NT2/D1 (cell line): ENCODE measurements at regions not wholly inside any gene's neighbourhood (a gene's known extent, or its start where the extent isn't known, plus 50 kb on each side); places are given as distances from the start of the nearest gene placed in this dataset.

Experiments used
- DNase-seq: peaks from one replicate; pipeline ENCODE4 v3.0.0-alpha.2; 2011; ENCODE audit warnings: low read depth, low spot score
- H3K27me3 ChIP-seq: 2 replicates; pipeline ENCODE4 v1.6.0; 2011; ENCODE audit warnings: mild to moderate bottlenecking; ENCODE audit not compliant: insufficient read length, insufficient read depth
- H3K36me3 ChIP-seq: 2 replicates; pipeline ENCODE4 v1.6.1; 2011; ENCODE audit warnings: mild to moderate bottlenecking, low read length, mixed read lengths; ENCODE audit not compliant: insufficient read depth, insufficient read length
- H3K4me1 ChIP-seq: 2 replicates; pipeline ENCODE4 v1.5.1; 2011; ENCODE audit not compliant: insufficient read depth, insufficient read length
- H3K4me3 ChIP-seq: 2 replicates; pipeline ENCODE4 v1.5.1; 2011; ENCODE audit warnings: low read depth; ENCODE audit not compliant: insufficient read length
- H3K9ac ChIP-seq: 2 replicates; pipeline ENCODE4 v1.6.0; 2011; ENCODE audit warnings: low read depth; ENCODE audit not compliant: insufficient read length
- H3K9me3 ChIP-seq: 2 replicates; pipeline ENCODE4 v1.5.1; 2011; ENCODE audit warnings: mild to moderate bottlenecking, low read length; ENCODE audit not compliant: insufficient read depth
- SUZ12 ChIP-seq: IDR thresholded peaks from 2 replicates; pipeline ENCODE4 v1.6.1; 2011; ENCODE audit not compliant: insufficient read length, insufficient read depth; ENCODE audit errors: extremely low read depth
- YY1 ChIP-seq: IDR thresholded peaks from 2 replicates; pipeline ENCODE4 v1.6.1; 2011; ENCODE audit not compliant: insufficient read length, insufficient read depth
- ZNF274 ChIP-seq: IDR thresholded peaks from 2 replicates; pipeline ENCODE4 v1.6.1; 2011; ENCODE audit warnings: mild to moderate bottlenecking, low read depth, low read length

DNA sequence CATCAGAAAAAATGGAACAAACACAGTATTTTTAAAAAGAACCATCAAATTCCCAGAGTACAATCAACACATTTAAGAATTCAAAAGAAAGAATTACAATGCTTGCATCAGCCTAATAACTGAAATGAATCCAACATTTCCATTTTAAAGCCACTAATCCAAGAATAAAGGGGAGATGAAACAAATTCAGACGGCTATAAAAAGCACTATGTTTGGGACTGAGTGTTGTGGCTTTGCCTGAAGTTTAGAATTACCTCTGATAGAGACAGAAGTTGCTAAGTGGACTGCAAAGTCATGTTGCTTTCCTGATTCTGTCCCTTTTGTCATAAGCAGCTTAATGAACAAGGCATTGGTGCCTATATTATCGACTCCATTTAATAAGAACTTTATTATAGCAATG lies 135.4 kb upstream of the RGMB start:
- Histone ChIP-seq H3K27me3 (no peaks in the 10 kb centered on the region), H3K4me1 (no peaks in the 10 kb centered on the region), H3K9ac (no peak overlapping the region), H3K4me3 (no peak overlapping the region), H3K36me3 (no peaks in the 10 kb centered on the region), H3K9me3 (no peaks in the 10 kb centered on the region)
- TF ChIP-seq YY1 (no peak), ZNF274 (no peak), SUZ12 (no peak)
- no peak for DNase-seq

DNA sequence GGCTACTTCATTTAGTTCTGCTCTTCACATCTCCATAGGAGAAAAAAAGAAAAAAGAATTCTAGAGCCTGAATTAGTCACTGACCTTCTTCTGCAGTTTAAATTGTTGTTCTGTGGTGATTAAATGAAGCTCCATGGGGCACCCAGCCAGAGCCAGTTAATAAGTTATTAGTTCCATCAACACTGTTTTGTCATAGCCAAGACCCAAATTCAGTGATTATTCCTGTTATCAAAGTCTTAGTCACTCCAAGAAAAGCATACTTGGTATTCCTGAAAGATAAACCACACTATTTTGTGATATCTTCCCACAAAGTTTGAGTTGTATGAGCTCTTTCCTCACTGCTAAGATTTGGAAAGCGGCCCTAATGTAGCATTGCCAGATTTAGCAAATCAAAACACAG lies 134.8 kb upstream of the RGMB start:
- no peaks in the 10 kb centered on the region for H3K4me1 ChIP-seq
- no peak for DNase-seq
- H3K4me3 ChIP-seq = no peak overlapping the region
- no peak overlapping the region for H3K9ac ChIP-seq
- no peaks in the 10 kb centered on the region for H3K9me3 ChIP-seq
- H3K27me3 ChIP-seq = no peaks in the 10 kb centered on the region
- H3K36me3 ChIP-seq = no peaks in the 10 kb centered on the region
- no peak for TF ChIP-seq YY1
- TF ChIP-seq ZNF274 = no peak
- no peak for TF ChIP-seq SUZ12

DNA sequence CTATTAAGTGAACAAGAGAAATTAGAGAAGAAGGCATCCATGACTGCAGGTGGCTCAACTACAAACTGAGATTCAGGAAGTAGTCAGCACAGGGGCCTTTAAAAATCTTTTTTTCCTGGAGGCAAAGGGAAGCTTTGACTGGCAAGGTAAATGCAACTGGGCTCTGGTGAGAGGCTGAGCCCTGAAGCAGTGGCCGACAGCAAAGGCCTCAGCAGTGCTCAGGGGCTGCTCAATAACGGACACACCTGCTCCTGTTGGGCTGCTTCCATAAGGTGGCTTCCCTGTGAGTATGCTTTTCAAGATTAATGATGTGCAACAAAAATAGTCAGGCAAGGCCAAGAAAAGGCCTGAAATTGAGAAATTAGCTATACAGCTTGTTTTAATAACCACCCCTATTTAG lies 134.2 kb upstream of the RGMB start:
- Histone ChIP-seq H3K36me3 (no peaks in the 10 kb centered on the region), H3K27me3 (no peaks in the 10 kb centered on the region), H3K9me3 (no peaks in the 10 kb centered on the region), H3K4me3 (no peak overlapping the region), H3K4me1 (no peaks in the 10 kb centered on the region), H3K9ac (no peak overlapping the region)
- DNase-seq = no peak
- TF ChIP-seq SUZ12 (no peak), ZNF274 (no peak), YY1 (no peak)

DNA sequence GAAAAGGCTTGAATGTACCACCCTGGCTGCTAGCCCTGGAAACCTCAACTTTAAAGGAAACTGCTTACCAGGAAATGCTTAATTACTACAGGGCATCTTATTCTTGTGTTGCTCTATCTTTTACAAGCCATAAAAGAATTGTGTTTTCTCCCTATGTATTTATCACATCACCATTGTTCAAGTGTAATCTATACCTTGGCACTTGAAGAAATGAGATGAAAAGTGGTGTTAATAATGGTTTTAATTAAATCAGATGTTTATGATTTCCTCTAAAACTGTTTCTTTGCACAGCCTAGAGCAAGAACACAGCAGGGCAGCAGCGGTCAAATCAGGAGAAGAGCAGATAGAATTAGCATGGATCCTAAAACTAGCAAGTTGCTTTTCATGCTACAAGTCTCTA lies 131.8 kb upstream of the RGMB start:
- H3K9ac ChIP-seq = no peak overlapping the region

DNA sequence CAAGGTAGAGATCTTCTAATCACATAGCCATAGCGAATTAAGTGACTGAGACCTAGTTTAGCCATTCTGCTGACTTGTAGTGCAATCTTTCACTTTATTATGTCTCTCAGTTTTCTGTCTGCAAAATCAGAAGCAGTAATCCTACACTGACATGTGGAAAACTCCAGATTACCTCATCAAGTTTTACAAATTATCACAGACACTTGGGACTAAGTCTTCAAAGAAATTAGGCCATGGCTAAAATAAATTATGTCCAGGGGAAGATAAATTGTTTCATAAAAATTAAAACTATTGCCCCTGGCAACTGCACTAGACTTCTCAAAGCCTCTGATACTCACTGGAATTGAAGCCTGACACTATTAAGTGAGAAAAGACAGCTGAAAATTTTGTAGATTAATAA lies 129.9 kb upstream of the RGMB start:
- Histone ChIP-seq H3K9me3 (no peaks in the 10 kb centered on the region), H3K36me3 (no peaks in the 10 kb centered on the region), H3K4me1 (no peaks in the 10 kb centered on the region), H3K9ac (no peak overlapping the region), H3K27me3 (no peaks in the 10 kb centered on the region), H3K4me3 (no peak overlapping the region)
- DNase-seq = no peak
- TF ChIP-seq YY1 = no peak
- no peak for TF ChIP-seq ZNF274
- no peak for TF ChIP-seq SUZ12

More for the DNA sequence above, 131.8 kb upstream of the RGMB start:
- no peak for DNase-seq
- Histone ChIP-seq H3K36me3 (no peaks in the 10 kb centered on the region), H3K27me3 (no peaks in the 10 kb centered on the region), H3K9me3 (no peaks in the 10 kb centered on the region), H3K4me3 (no peak overlapping the region), H3K4me1 (no peaks in the 10 kb centered on the region)
- TF ChIP-seq YY1 (no peak), SUZ12 (no peak)

DNA sequence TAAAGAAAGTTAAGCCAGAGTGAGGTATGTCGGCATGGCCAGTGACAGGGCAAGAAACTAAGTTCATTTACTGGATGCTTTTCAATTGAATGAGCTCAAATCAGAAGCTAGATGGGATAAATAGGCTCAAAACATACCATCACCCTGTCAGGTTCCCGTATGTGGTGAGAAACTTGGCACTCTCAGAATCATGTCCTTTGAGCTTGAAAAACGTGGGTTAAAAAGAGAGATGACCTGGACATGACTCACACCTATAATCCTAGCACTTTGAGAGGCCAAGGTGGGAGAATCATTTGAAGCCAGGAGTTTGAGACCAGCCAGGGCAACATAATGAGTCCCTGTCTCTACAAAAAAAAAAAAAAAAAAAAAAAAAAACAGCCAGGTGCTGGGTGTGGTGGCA lies 121.7 kb upstream of the RGMB start:
- H3K4me3 ChIP-seq = no peak overlapping the region
- DNase-seq = no peak
- TF ChIP-seq YY1 = no peak
- TF ChIP-seq SUZ12 = no peak
- TF ChIP-seq ZNF274 = no peak

DNA sequence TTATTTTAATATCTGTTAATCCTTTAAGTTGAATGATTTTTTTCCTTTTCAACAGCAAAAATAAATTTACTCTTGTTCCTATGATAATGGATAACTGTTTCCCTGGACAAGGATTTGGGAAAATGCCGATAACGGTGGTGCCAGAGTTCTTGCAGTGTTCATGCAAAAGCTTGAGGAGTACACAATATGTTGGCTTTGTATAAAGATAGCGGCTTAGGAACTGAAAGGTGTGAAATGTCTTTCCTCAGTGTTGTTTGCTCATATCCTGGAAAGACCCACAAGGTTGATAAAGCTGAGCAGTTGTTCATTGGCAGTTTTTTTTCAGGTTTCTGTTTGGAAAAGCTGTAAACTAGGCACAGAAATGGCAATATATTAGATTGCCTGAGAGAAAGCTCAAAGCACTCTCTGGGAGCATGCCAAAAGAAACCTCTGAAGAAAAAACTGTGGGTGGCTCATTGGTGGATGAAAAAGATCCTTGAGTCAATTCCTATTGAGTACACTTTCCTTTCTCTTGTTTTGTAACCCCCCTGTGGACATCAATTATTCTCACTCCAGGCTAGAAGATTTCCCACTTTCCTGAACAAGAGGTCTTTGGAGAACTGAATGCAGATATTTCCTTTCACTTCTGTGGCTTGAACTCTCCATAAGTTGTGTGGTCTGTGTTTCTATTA lies 117.2 kb upstream of the RGMB start:
- DNase-seq = peak; percentile 25
- H3K36me3 ChIP-seq = no peaks in the 10 kb centered on the region
- TF ChIP-seq YY1 (no peak), ZNF274 (no peak), SUZ12 (no peak)
- H3K9ac ChIP-seq = no peak overlapping the region
- no peak overlapping the region for H3K4me3 ChIP-seq
- H3K27me3 ChIP-seq = no peaks in the 10 kb centered on the region
- no peaks in the 10 kb centered on the region for H3K4me1 ChIP-seq
- no peaks in the 10 kb centered on the region for H3K9me3 ChIP-seq

More for the DNA sequence above, 121.7 kb upstream of the RGMB start:
- Histone ChIP-seq H3K4me1 (no peaks in the 10 kb centered on the region), H3K9me3 (no peaks in the 10 kb centered on the region), H3K27me3 (no peaks in the 10 kb centered on the region), H3K36me3 (no peaks in the 10 kb centered on the region), H3K9ac (no peak overlapping the region)
